Fibroblast of lung (primary cell): ENCODE measurements at regions not wholly inside any gene's neighbourhood (a gene's known extent, or its start where the extent isn't known, plus 50 kb on each side); places are given as distances from the start of the nearest gene placed in this dataset.

Experiments used
- CTCF ChIP-seq, 2 donors: IDR thresholded peaks in 1 of 2; conservative IDR thresholded peaks in 1 of 2; 1 replicate in 1 of 2; 2 replicates in 1 of 2; pipeline ENCODE4 v1.5.1; 2011 to 2012; ENCODE audit warnings: low read length in 2 of 2, control low read depth in 1 of 2, inconsistent platforms in 1 of 2, low read depth in 1 of 2, mild to moderate bottlenecking in 1 of 2
- EZH2 ChIP-seq: IDR thresholded peaks from 2 replicates; pipeline ENCODE4 v1.5.1; 2012; ENCODE audit warnings: low read length, control low read depth, mild to moderate bottlenecking; ENCODE audit errors: missing control alignments

GRCh38 chr12:91973813-91974212 is 171.8 kb downstream of the BTG1 start:
- no peak for TF ChIP-seq CTCF (conservative IDR thresholded peaks at IDR 0.05 in 1 of 2, IDR thresholded peaks at IDR 0.05 in 1 of 2; ENCODE audit: low read depth in 1 of 2, low read length in 2 of 2)
- no peak for TF ChIP-seq EZH2
